ENCODE measurements at regions not wholly inside any gene's neighbourhood (a gene's known extent, or its start where the extent isn't known, plus 50 kb on each side); places are given as distances from the start of the nearest gene placed in this dataset.
"Not testable (repeated sequence)": the region's sequence is repeated elsewhere in the genome, so short reads cannot be mapped to it uniquely, and the experiment has no call there.

DNA sequence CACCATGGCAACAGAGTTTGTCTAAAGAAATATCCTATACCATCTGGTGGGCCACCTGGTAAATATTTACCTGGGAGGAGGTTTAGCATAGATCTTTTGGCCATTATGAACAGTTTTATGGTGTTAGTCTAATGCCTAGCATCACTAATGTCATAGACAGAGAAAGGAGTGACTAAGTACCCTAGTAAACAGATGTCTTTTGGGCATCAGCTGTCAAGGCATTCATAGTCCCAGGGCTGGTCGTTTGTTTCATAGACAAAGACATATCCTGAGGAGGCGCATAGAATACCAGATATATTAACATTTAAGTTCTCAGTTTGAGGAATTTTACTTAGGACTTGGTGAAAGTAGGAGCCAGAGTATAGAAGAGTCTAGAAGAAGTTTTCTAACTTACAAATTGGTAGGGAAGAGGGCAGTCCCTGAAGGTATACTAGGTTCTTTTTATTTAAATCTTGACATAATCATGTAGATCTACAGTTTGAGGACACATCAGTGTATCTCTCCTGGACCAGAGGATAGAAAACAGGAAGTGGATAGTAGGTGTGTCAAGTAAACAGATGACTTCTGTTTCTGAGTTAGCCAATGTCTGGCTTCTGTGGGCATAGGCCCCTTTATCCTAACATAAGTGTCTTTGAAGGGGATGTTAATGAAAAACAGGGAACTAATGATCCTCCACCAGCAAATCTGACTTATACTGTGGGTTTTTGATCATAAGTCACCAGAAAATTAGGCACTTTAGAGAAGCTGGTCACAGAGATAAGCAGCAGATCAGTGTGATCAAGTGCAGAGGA lies 105.0 kb upstream of the PRSS3 start:
- TF ChIP-seq, protein P1, sequence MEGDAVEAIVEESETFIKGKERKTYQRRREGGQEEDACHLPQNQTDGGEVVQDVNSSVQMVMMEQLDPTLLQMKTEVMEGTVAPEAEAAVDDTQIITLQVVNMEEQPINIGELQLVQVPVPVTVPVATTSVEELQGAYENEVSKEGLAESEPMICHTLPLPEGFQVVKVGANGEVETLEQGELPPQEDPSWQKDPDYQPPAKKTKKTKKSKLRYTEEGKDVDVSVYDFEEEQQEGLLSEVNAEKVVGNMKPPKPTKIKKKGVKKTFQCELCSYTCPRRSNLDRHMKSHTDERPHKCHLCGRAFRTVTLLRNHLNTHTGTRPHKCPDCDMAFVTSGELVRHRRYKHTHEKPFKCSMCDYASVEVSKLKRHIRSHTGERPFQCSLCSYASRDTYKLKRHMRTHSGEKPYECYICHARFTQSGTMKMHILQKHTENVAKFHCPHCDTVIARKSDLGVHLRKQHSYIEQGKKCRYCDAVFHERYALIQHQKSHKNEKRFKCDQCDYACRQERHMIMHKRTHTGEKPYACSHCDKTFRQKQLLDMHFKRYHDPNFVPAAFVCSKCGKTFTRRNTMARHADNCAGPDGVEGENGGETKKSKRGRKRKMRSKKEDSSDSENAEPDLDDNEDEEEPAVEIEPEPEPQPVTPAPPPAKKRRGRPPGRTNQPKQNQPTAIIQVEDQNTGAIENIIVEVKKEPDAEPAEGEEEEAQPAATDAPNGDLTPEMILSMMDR (conservative IDR thresholded peaks at IDR 0.05; ENCODE audit: control insufficient read depth, insufficient read depth, low read depth, low read length): no peak
- DNase-seq (ENCODE audit: low read depth): no peak
- H3K4me3 ChIP-seq (ENCODE audit: control insufficient read depth, low read depth, low read length): no peak overlapping the region

DNA sequence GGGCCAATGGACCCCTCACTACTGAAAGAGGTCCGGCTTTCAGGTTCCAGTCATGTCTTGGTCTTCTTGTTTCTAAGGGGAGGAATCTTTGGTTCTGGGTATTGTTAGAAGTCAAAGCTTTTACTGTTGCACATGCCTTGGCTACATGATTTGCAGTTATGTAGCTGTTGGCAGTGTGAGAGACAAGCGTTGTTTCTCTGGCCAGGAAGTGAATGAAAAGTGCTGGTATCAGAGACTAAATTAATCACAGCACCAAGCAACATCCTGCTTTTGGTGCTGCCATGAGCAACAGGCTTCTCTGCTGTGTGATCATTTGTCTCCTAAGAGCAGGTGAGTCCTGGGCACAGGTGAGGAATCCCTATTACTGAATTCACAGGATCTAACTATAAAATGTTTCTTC lies 100.1 kb upstream of the PRSS3 start:
- DNase-seq (ENCODE audit: low read depth): no peak
- H3K4me3 ChIP-seq (ENCODE audit: control insufficient read depth, low read depth, low read length): no peak overlapping the region
- TF ChIP-seq, protein P1 (conservative IDR thresholded peaks at IDR 0.05; ENCODE audit: control insufficient read depth, insufficient read depth, low read depth, low read length): no peak

DNA sequence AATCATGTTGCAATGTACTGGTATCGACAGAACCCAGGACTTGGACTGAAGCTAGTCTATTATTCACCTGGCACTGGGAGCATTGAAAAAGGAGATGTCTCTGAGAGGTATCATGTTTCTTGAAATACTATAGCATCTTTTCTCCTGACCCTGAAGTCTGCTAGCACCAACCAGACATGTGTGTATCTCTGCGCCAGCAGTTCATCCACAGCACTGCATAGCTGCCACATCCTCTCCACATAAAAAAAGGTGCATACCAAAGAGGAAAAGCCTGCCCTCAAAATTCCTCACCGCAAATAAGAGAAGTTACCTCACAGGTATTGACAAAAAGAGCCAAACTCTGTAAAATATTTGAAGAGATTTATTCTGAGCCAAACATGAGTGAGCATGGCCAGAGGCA lies 99.5 kb upstream of the PRSS3 start:
- no peak for DNase-seq (ENCODE audit: low read depth)
- no peak overlapping the region for H3K4me3 ChIP-seq (ENCODE audit: control insufficient read depth, low read depth, low read length)
- TF ChIP-seq, protein P1 (conservative IDR thresholded peaks at IDR 0.05; ENCODE audit: control insufficient read depth, insufficient read depth, low read depth, low read length): no peak

DNA sequence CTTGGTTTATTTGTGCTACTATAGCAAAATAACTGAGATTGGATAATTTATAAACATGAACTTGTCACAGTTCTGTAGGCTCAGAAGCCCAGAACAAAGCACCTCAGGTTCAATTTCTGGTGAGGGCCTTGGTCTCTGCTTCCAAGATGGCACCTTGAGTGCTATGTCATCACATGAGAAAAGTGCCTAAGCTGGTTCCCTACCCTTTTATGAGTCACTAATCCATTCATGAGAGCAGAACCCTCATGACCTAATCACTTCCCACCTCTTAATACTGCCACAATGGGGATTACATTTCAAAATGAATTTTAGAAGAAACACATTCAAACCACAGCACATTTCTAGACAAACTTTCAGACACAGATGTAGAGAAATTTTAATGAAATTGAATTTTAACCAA lies 98.2 kb upstream of the PRSS3 start:
- TF ChIP-seq, protein P1 (conservative IDR thresholded peaks at IDR 0.05; ENCODE audit: control insufficient read depth, insufficient read depth, low read depth, low read length): no peak
- DNase-seq (ENCODE audit: low read depth): no peak
- H3K4me3 ChIP-seq (ENCODE audit: control insufficient read depth, low read depth, low read length): no peak overlapping the region

DNA sequence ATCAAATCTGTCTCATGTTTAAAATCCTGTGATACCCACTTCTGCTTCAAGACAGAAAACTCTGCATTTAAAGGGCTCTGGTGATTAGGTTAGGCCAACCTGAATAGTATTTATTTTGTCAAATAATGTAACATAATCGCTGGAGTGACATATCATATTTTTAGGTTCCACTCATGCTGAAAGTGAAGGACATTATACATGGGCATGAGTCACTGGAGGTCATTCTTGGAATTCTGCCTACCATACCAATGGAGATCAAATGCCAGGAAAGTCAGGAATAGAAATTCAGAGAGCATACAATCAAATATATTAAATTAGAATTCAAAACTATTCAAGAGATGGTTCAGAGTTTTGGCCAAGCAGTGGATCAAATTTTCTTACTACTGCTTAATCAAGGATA lies 97.1 kb upstream of the PRSS3 start:
- TF ChIP-seq, protein P1 (conservative IDR thresholded peaks at IDR 0.05; ENCODE audit: control insufficient read depth, insufficient read depth, low read depth, low read length): no peak
- H3K4me3 ChIP-seq (ENCODE audit: control insufficient read depth, low read depth, low read length): no peak overlapping the region
- no peak for DNase-seq (ENCODE audit: low read depth)

DNA sequence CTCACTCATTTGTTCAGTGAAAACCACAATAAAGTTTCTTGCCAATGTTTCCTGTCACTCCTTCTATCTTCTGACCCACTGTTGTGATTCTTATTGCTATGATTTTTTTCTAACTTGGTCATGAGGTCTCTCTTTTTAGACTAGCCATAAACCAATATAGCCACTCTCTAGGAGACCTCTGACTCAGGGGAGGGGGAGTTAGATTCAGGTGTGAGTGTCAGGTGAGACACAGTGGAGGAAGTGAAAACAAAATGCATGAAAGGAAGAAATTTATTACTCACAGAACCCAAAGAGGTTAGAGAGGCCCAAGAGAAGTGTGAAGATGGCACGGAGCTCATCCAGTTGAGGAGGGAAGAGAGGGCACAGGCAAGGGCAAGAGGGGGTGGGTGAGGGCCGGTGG lies 94.4 kb upstream of the PRSS3 start:
- not testable (repeated sequence) for H3K4me3 ChIP-seq (ENCODE audit: control insufficient read depth, low read depth, low read length); DNase-seq (ENCODE audit: low read depth)

DNA sequence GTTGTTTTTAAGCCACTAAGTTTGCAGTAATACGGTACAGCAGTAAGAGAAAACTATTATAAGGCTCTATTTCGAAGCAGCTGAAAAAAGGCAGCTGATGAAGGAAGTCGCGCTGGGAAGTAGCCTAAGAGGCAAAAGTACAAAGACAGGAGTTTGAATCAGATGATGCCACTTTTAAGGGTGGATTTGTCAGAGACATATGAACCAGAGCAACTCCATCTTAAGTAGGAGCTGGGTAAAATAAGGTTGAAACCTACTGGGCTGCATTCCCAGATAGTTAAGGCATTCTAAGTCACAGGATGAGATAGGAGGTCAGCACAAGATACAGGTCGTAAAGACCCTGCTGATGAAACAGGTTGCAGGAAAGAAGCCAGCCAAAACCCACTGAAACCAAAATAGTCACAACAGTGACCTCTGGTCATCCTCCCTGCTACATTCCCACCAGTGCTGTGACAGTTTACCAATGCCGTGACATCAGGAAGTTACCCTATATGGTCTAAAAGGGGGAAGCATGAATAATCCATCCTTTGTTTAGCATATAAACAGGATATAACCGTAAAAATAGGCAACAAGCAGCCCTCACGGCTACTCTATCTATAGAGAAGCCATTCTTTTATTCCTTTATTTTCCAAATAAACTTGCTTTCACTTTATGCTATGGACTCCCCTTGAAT lies 91.8 kb upstream of the PRSS3 start:
- TF ChIP-seq, protein P1 (conservative IDR thresholded peaks at IDR 0.05; ENCODE audit: control insufficient read depth, insufficient read depth, low read depth, low read length): no peak
- no peak for DNase-seq (ENCODE audit: low read depth)
- H3K4me3 ChIP-seq (ENCODE audit: control insufficient read depth, low read depth, low read length): no peak overlapping the region

DNA sequence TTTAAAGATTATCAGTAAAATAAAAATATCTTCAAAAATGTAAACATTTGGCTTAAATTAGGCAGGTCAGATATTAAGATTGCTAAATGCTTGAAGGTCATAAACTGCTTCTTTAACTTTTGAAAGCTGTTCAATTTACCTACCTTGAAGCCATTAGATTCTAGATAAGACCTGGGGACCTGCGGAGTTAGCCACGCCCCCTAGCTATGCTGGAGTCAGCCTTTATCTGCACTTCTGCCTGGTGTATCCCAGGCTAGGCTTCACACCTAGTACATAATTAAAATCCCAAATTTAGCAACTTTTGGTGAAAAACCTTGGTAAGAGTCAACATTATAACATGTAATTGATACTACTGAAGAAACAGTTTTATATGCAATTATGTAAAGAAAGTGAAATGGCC lies 89.9 kb upstream of the PRSS3 start:
- DNase-seq (ENCODE audit: low read depth); H3K4me3 ChIP-seq (ENCODE audit: control insufficient read depth, low read depth, low read length): not testable (repeated sequence)
